ENCODE measurements at regions not wholly inside any gene's neighbourhood (a gene's known extent, or its start where the extent isn't known, plus 50 kb on each side); places are given as distances from the start of the nearest gene placed in this dataset.
A peak's percentile ranks its signal among the peaks of the same experiment; 100 is the strongest.
"Not testable (repeated sequence)": the region's sequence is repeated elsewhere in the genome, so short reads cannot be mapped to it uniquely, and the experiment has no call there.

DNA sequence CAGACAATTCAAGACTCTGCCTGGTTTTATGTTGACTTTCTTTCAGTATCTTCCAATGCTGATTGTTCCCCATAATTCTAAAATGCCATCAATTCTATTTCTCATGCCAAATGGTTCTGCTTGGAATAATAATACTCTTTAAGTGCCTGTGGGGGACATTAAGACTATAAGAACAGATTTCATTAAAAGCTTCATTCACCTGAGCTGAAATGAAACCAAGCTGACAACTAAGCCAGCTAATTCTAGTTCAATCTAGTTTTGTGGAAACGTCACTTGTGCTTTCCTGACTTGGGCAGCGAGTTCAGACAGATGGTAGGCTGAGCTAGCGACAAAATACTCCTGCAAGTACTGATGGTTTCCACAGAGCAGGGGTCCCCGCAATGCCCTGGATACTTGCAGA lies 491.1 kb upstream of the RAB6C start:
- H3K4me1 Mint-ChIP-seq: no peaks in the 10 kb centered on the region
- ChIA-PET CTCF (no interaction called here), POLR2A (no interaction called here)

DNA sequence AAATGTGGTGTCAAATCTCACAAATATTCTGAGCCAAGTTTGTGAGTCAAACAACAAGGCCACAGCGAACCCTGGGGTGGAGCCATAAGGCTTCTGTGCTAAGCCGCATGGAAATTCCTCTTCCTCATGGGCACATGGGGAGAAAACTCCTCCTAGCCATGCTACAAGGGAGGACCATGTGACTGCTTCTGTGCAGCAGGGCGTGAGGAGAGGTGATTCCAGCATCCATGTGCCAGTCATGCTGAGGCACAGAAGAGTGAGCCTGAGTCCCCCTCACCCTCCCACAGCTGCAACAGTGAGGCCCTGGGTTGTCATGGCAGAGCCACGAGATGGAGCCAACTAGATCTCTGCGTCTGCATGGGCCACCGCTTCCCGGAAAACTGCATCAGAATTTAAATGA lies 488.8 kb upstream of the RAB6C start:
- Histone ChIP-seq H3K4me3 (ENCODE audit: low read length) (no peak overlapping the region), H3K36me3 (ENCODE audit: insufficient read depth, low read length) (no peaks in the 10 kb centered on the region), H3K4me1 (ENCODE audit: insufficient read depth, low read length) (no peaks in the 10 kb centered on the region), H3K27ac (ENCODE audit: low read depth, low read length) (no peak overlapping the region), H3K9me3 (ENCODE audit: low read length) (no peaks in the 10 kb centered on the region), H3K27me3 (ENCODE audit: insufficient read depth, low read length, poor library complexity, severe bottlenecking) (no peaks in the 10 kb centered on the region)
- Mint-ChIP-seq H3K9me3 (peaks cover 0 to 11% (median 3%) of the 10 kb centered on the region in 5 donors), H3K27ac (no peak overlapping the region), H3K36me3 (no peaks in the 10 kb centered on the region), H3K4me1 (no peaks in the 10 kb centered on the region), H3K27me3 (peaks cover 0 to 3% of the 10 kb centered on the region in 2 donors), H3K4me3 (no peak overlapping the region)
- no peak for DNase-seq
- CTCF ChIA-PET: no interaction called here
- POLR2A ChIA-PET: no interaction called here

More for the DNA sequence above, 491.1 kb upstream of the RAB6C start:
- Histone ChIP-seq H3K27ac (ENCODE audit: low read depth, low read length) (no peak overlapping the region), H3K9me3 (ENCODE audit: low read length) (no peaks in the 10 kb centered on the region), H3K36me3 (ENCODE audit: insufficient read depth, low read length) (no peaks in the 10 kb centered on the region), H3K27me3 (ENCODE audit: insufficient read depth, low read length, poor library complexity, severe bottlenecking) (no peaks in the 10 kb centered on the region), H3K4me1 (ENCODE audit: insufficient read depth, low read length) (no peaks in the 10 kb centered on the region), H3K4me3 (ENCODE audit: low read length) (no peak overlapping the region)
- Mint-ChIP-seq H3K4me3 (no peak overlapping the region), H3K27ac (no peak overlapping the region), H3K36me3 (no peaks in the 10 kb centered on the region), H3K9me3 (peaks cover 0 to 9% (median 3%) of the 10 kb centered on the region in 5 donors), H3K27me3 (peaks cover 0 to 2% of the 10 kb centered on the region in 2 donors)
- DNase-seq: no peak

DNA sequence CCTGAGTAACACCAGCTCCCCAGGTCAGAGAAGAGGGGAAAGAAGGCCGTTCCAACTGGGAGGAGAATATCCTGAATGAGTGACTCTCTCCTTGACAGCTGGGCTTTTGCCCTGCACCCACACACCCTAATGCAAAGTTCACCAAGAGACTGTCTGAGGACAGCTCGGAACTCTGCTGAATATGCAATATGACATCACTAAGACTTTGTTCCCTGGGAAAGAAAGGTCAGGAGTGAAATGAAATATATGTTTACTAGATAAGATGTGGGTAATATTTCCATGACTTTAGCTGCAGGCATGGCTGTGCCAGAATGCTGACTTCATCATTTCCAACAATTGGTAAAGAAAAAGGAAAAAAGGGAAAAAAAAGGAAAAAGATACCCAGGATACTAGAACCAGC lies 488.2 kb upstream of the RAB6C start:
- Histone ChIP-seq H3K4me1 (ENCODE audit: insufficient read depth, low read length) (no peaks in the 10 kb centered on the region), H3K27ac (ENCODE audit: low read depth, low read length) (no peak overlapping the region), H3K27me3 (ENCODE audit: insufficient read depth, low read length, poor library complexity, severe bottlenecking) (no peaks in the 10 kb centered on the region), H3K4me3 (ENCODE audit: low read length) (no peak overlapping the region), H3K36me3 (ENCODE audit: insufficient read depth, low read length) (no peaks in the 10 kb centered on the region), H3K9me3 (ENCODE audit: low read length) (no peaks in the 10 kb centered on the region)
- H3K27me3 Mint-ChIP-seq: peaks cover 0 to 3% of the 10 kb centered on the region in 2 donors
- POLR2A ChIA-PET: no interaction called here
- no peak overlapping the region for H3K4me3 Mint-ChIP-seq
- no peaks in the 10 kb centered on the region for H3K4me1 Mint-ChIP-seq
- H3K9me3 Mint-ChIP-seq: peaks cover 0 to 9% (median 3%) of the 10 kb centered on the region in 5 donors
- no peak for DNase-seq
- no peaks in the 10 kb centered on the region for H3K36me3 Mint-ChIP-seq
- CTCF ChIA-PET: no interaction called here
- peak overlapping the region in 1 of 8 donors; percentile 2 for H3K27ac Mint-ChIP-seq

DNA sequence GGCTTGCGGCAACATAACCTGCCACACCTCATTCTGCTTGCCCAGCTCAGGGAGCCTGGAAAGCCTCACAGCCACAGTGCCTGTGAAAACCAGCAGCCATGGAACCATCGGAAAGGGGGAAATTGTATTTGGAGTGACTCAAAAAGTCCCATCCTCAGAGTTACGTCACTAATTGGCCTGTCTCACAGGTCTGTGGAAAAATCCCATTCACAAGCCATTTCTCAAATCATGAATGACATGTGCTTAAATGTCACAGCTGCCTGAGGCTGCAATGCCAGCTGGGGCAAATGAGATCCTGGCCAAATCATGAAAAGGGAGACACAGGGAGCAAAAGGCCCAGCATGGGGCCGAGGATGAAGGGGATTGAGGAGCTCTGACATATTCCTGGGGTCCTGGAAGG lies 486.9 kb upstream of the RAB6C start:
- Histone ChIP-seq H3K4me1 (ENCODE audit: insufficient read depth, low read length) (no peaks in the 10 kb centered on the region), H3K9me3 (ENCODE audit: low read length) (no peaks in the 10 kb centered on the region), H3K4me3 (ENCODE audit: low read length) (no peak overlapping the region), H3K27me3 (ENCODE audit: insufficient read depth, low read length, poor library complexity, severe bottlenecking) (no peaks in the 10 kb centered on the region), H3K27ac (ENCODE audit: low read depth, low read length) (no peak overlapping the region), H3K36me3 (ENCODE audit: insufficient read depth, low read length) (no peaks in the 10 kb centered on the region)
- peaks cover 0 to 3% of the 10 kb centered on the region in 2 donors for H3K27me3 Mint-ChIP-seq
- ChIA-PET POLR2A (no interaction called here), CTCF (no interaction called here)
- H3K36me3 Mint-ChIP-seq: no peaks in the 10 kb centered on the region
- DNase-seq: no peak
- no peaks in the 10 kb centered on the region for H3K4me1 Mint-ChIP-seq
- no peak overlapping the region for H3K4me3 Mint-ChIP-seq
- peaks cover 0 to 9% (median 3%) of the 10 kb centered on the region in 5 donors for H3K9me3 Mint-ChIP-seq
- peak overlapping the region in 1 of 8 donors; percentile 62 for H3K27ac Mint-ChIP-seq

DNA sequence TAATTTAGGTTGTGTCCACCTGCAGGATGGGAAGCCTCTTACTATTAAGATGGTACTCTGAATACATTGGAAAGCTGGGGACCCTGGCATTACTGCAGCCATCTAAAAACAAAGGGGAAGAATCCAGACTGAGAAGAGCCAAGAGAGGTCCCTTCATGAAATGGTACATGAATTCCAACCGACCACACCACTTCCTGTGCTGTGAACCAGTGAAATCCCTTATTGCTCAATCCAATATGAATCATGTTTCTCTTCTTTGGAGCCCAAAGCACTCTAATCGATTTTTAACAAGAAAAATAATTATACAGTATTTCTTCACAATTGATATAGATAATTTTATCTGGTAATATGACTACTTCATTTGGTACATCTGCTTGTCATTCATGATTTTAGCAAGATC lies 479.7 kb upstream of the RAB6C start:
- peaks cover 0 to 3% (median 0%) of the 10 kb centered on the region in 5 donors for H3K9me3 Mint-ChIP-seq
- H3K9me3 ChIP-seq (ENCODE audit: low read length): no peaks in the 10 kb centered on the region
- H3K4me1 Mint-ChIP-seq: no peaks in the 10 kb centered on the region
- no peak overlapping the region for H3K4me3 ChIP-seq (ENCODE audit: low read length)
- ChIA-PET CTCF (no interaction called here), POLR2A (no interaction called here)
- no peaks in the 10 kb centered on the region for H3K36me3 ChIP-seq (ENCODE audit: insufficient read depth, low read length)
- no peaks in the 10 kb centered on the region for H3K27me3 Mint-ChIP-seq
- H3K27ac ChIP-seq (ENCODE audit: low read depth, low read length): no peak overlapping the region
- no peak overlapping the region for H3K4me3 Mint-ChIP-seq
- H3K27ac Mint-ChIP-seq: no peak overlapping the region
- DNase-seq: no peak
- H3K27me3 ChIP-seq (ENCODE audit: insufficient read depth, low read length, poor library complexity, severe bottlenecking): no peaks in the 10 kb centered on the region
- no peaks in the 10 kb centered on the region for H3K36me3 Mint-ChIP-seq
- no peaks in the 10 kb centered on the region for H3K4me1 ChIP-seq (ENCODE audit: insufficient read depth, low read length)

DNA sequence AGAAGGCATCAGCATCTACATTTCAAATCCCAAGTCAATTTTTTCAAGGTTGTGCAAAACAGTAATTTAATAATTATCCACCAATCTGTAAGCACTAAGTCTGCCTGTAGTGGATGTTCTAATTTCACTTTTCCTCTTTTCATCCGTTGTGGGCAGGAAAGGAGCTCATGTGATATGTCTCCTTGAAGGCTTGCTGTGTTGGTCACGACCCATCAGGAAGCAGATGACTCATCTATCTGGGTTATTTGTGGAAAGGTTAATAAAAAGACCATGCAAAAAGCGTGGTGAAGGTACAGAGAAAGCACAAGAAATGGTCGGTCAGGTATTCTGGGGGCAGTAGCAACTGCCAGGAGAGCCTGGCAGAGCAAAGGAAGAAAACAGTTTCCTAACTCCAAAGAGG lies 476.7 kb upstream of the RAB6C start:
- no peaks in the 10 kb centered on the region for H3K27me3 ChIP-seq (ENCODE audit: insufficient read depth, low read length, poor library complexity, severe bottlenecking)
- H3K36me3 ChIP-seq (ENCODE audit: insufficient read depth, low read length): no peaks in the 10 kb centered on the region
- peaks cover 0 to 3% (median 0%) of the 10 kb centered on the region in 5 donors for H3K9me3 Mint-ChIP-seq
- no peaks in the 10 kb centered on the region for H3K9me3 ChIP-seq (ENCODE audit: low read length)
- no peaks in the 10 kb centered on the region for H3K4me1 ChIP-seq (ENCODE audit: insufficient read depth, low read length)
- no peaks in the 10 kb centered on the region for H3K4me1 Mint-ChIP-seq
- H3K27ac ChIP-seq (ENCODE audit: low read depth, low read length): no peak overlapping the region
- H3K4me3 ChIP-seq (ENCODE audit: low read length): no peak overlapping the region
- CTCF ChIA-PET: no interaction called here
- no peak for DNase-seq
- H3K4me3 Mint-ChIP-seq: no peak overlapping the region
- H3K27ac Mint-ChIP-seq: no peak overlapping the region
- no peaks in the 10 kb centered on the region for H3K27me3 Mint-ChIP-seq
- POLR2A ChIA-PET: no interaction called here
- no peaks in the 10 kb centered on the region for H3K36me3 Mint-ChIP-seq

DNA sequence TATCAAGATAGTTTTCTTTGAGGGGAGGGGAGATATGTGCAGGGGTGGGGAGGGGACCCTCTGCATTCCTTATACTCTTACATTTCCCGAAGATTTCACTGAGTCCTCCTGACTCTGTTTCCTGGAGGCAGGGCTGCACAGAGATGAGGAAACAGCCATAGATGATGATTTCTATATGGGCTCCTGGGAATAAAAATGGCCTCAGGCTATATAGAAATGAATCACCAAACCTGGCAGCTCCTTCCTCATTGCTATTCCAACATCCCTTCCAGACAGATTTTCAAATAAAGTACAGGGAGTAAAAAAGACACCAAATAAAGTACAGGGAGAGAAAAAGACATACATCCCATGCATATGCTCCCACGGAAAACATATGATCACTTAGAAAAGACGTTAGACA lies 474.8 kb upstream of the RAB6C start:
- H3K27me3 ChIP-seq (ENCODE audit: insufficient read depth, low read length, poor library complexity, severe bottlenecking): no peaks in the 10 kb centered on the region
- no peak for DNase-seq
- no peaks in the 10 kb centered on the region for H3K36me3 ChIP-seq (ENCODE audit: insufficient read depth, low read length)
- H3K4me3 ChIP-seq (ENCODE audit: low read length): no peak overlapping the region
- CTCF ChIA-PET: no interaction called here
- Mint-ChIP-seq H3K4me1 (no peaks in the 10 kb centered on the region), H3K4me3 (no peak overlapping the region), H3K27ac (no peak overlapping the region), H3K9me3 (peaks cover 0 to 3% (median 0%) of the 10 kb centered on the region in 5 donors), H3K36me3 (no peaks in the 10 kb centered on the region), H3K27me3 (no peaks in the 10 kb centered on the region)
- POLR2A ChIA-PET: no interaction called here
- no peak overlapping the region for H3K27ac ChIP-seq (ENCODE audit: low read depth, low read length)
- no peaks in the 10 kb centered on the region for H3K4me1 ChIP-seq (ENCODE audit: insufficient read depth, low read length)
- H3K9me3 ChIP-seq (ENCODE audit: low read length): no peaks in the 10 kb centered on the region

DNA sequence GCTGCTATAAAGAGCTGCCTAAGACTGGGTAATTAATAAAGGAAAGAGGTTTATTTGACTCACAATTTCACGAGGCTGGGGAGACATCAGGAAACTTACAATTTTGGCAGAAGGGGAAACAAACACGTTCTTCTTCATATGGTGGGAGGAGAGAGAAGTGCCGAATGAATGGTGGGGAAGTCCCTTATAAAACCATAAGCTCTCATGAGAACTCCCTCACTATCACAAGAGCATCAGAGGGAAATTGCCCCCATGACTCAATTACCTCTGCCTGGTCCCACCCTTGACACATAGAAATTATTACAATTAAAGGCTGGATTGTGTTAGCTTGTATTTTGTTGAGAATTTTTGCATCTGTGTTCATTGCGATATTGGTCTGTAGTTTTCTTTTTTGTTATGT lies 460.5 kb upstream of the RAB6C start:
- Histone ChIP-seq H3K9me3 (ENCODE audit: low read length) (no peaks in the 10 kb centered on the region), H3K4me3 (ENCODE audit: low read length) (no peak overlapping the region), H3K27me3 (ENCODE audit: insufficient read depth, low read length, poor library complexity, severe bottlenecking) (no peaks in the 10 kb centered on the region), H3K27ac (ENCODE audit: low read depth, low read length) (no peak overlapping the region), H3K36me3 (ENCODE audit: insufficient read depth, low read length) (no peaks in the 10 kb centered on the region), H3K4me1 (ENCODE audit: insufficient read depth, low read length) (no peaks in the 10 kb centered on the region)
- DNase-seq: no peak
- ChIA-PET POLR2A (no interaction called here), CTCF (no interaction called here)
- peaks cover 0 to 2% (median 0%) of the 10 kb centered on the region in 3 donors for H3K36me3 Mint-ChIP-seq
- H3K4me1 Mint-ChIP-seq: no peaks in the 10 kb centered on the region
- H3K27ac Mint-ChIP-seq: no peak overlapping the region
- peaks cover 0 to 7% (median 2%) of the 10 kb centered on the region in 5 donors for H3K9me3 Mint-ChIP-seq
- H3K4me3 Mint-ChIP-seq: no peak overlapping the region
- no peaks in the 10 kb centered on the region for H3K27me3 Mint-ChIP-seq

DNA sequence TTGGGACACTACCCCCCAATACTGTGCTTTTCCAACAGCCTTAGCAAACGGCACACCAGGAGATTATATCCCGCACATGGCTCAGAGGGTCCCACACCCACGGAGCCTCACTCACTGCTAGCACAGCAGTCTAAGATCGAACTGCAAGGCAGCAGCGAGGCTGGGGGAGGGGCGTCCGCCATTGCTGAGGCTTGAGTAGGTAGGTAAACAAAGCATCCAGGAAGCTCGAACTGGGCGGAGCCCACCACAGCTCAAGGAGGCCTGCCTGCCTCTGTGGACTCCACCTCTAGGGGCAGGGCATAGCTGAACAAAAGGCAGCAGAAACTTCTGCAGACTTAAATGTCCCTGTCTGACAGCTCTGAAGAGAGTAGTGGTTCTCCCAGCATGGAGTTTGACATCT lies 447.3 kb upstream of the RAB6C start:
- H3K9me3 ChIP-seq (ENCODE audit: low read length); H3K36me3 Mint-ChIP-seq; POLR2A ChIA-PET; CTCF ChIA-PET; H3K27me3 Mint-ChIP-seq; H3K4me1 Mint-ChIP-seq; H3K4me1 ChIP-seq (ENCODE audit: insufficient read depth, low read length); H3K4me3 ChIP-seq (ENCODE audit: low read length); H3K27ac ChIP-seq (ENCODE audit: low read depth, low read length); H3K4me3 Mint-ChIP-seq; H3K27me3 ChIP-seq (ENCODE audit: insufficient read depth, low read length, poor library complexity, severe bottlenecking); DNase-seq; H3K27ac Mint-ChIP-seq; H3K36me3 ChIP-seq (ENCODE audit: insufficient read depth, low read length): not testable (repeated sequence)
- peaks cover 2 to 21% (median 9%) of the 10 kb centered on the region in 5 donors for H3K9me3 Mint-ChIP-seq
